ENCODE measurements at regions not wholly inside any gene's neighbourhood (a gene's known extent, or its start where the extent isn't known, plus 50 kb on each side); places are given as distances from the start of the nearest gene placed in this dataset.

GRCh38 chr20:24169256-24169655, 180.7 kb upstream of the GGTLC1 start:
- Histone ChIP-seq H3K9me3 (ENCODE audit: control insufficient read depth in 1 of 2, low read length in 2 of 2) (no peaks in the 10 kb centered on the region), H3K4me3 (ENCODE audit: low read depth in 1 of 2, low read length in 2 of 2) (no peak overlapping the region), H3K36me3 (ENCODE audit: control insufficient read depth in 1 of 2, insufficient read depth in 2 of 2, low read length in 2 of 2) (no peaks in the 10 kb centered on the region), H3K27me3 (ENCODE audit: control insufficient read depth in 1 of 2, insufficient read depth in 2 of 2, low read length in 2 of 2) (no peaks in the 10 kb centered on the region), H3K4me1 (ENCODE audit: control insufficient read depth in 1 of 2, insufficient read depth in 2 of 2, low read length in 2 of 2) (no peaks in the 10 kb centered on the region), H3K9ac (ENCODE audit: low read depth in 1 of 2, low read length in 2 of 2) (no peak overlapping the region), H3K27ac (ENCODE audit: low read depth, low read length) (no peak overlapping the region)

- H3K9ac ChIP-seq (ENCODE audit: low read depth in 1 of 2, low read length in 2 of 2), result no peak overlapping the region
- no peaks in the 10 kb centered on the region for H3K36me3 ChIP-seq (ENCODE audit: control insufficient read depth in 1 of 2, insufficient read depth in 2 of 2, low read length in 2 of 2)
- no peaks in the 10 kb centered on the region for H3K4me1 ChIP-seq (ENCODE audit: control insufficient read depth in 1 of 2, insufficient read depth in 2 of 2, low read length in 2 of 2)
- no peaks in the 10 kb centered on the region for H3K9me3 ChIP-seq (ENCODE audit: control insufficient read depth in 1 of 2, low read length in 2 of 2)
- H3K4me3 ChIP-seq (ENCODE audit: low read depth in 1 of 2, low read length in 2 of 2), result no peak overlapping the region
- H3K27me3 ChIP-seq (ENCODE audit: control insufficient read depth in 1 of 2, insufficient read depth in 2 of 2, low read length in 2 of 2), result no peaks in the 10 kb centered on the region
- H3K27ac ChIP-seq (ENCODE audit: low read depth, low read length), result no peak overlapping the region
Measured at GRCh38 chr20:24166412-24166811, 177.8 kb upstream of the GGTLC1 start.

- Histone ChIP-seq H3K4me3 (ENCODE audit: low read depth in 1 of 2, low read length in 2 of 2) (no peak overlapping the region), H3K36me3 (ENCODE audit: control insufficient read depth in 1 of 2, insufficient read depth in 2 of 2, low read length in 2 of 2) (no peaks in the 10 kb centered on the region), H3K4me1 (ENCODE audit: control insufficient read depth in 1 of 2, insufficient read depth in 2 of 2, low read length in 2 of 2) (no peaks in the 10 kb centered on the region), H3K9me3 (ENCODE audit: control insufficient read depth in 1 of 2, low read length in 2 of 2) (no peaks in the 10 kb centered on the region), H3K27me3 (ENCODE audit: control insufficient read depth in 1 of 2, insufficient read depth in 2 of 2, low read length in 2 of 2) (no peaks in the 10 kb centered on the region), H3K27ac (ENCODE audit: low read depth, low read length) (no peak overlapping the region), H3K9ac (ENCODE audit: low read depth in 1 of 2, low read length in 2 of 2) (no peak overlapping the region)
Measured at GRCh38 chr20:24166123-24166381, 177.5 kb upstream of the GGTLC1 start.

GRCh38 chr20:24165301-24166122, 176.9 kb upstream of the GGTLC1 start:
- no peaks in the 10 kb centered on the region for H3K9me3 ChIP-seq (ENCODE audit: control insufficient read depth in 1 of 2, low read length in 2 of 2)

GRCh38 chr20:24164360-24164759, 175.8 kb upstream of the GGTLC1 start:
- H3K4me1 ChIP-seq (ENCODE audit: control insufficient read depth in 1 of 2, insufficient read depth in 2 of 2, low read length in 2 of 2), result no peaks in the 10 kb centered on the region
- no peaks in the 10 kb centered on the region for H3K27me3 ChIP-seq (ENCODE audit: control insufficient read depth in 1 of 2, insufficient read depth in 2 of 2, low read length in 2 of 2)
- H3K9ac ChIP-seq (ENCODE audit: low read depth in 1 of 2, low read length in 2 of 2), result no peak overlapping the region
- H3K4me3 ChIP-seq (ENCODE audit: low read depth in 1 of 2, low read length in 2 of 2), result no peak overlapping the region
- no peak overlapping the region for H3K27ac ChIP-seq (ENCODE audit: low read depth, low read length)
- no peaks in the 10 kb centered on the region for H3K9me3 ChIP-seq (ENCODE audit: control insufficient read depth in 1 of 2, low read length in 2 of 2)
- H3K36me3 ChIP-seq (ENCODE audit: control insufficient read depth in 1 of 2, insufficient read depth in 2 of 2, low read length in 2 of 2), result no peaks in the 10 kb centered on the region

More at GRCh38 chr20:24165301-24166122, 176.9 kb upstream of the GGTLC1 start:
- H3K4me1 ChIP-seq (ENCODE audit: control insufficient read depth in 1 of 2, insufficient read depth in 2 of 2, low read length in 2 of 2), result no peaks in the 10 kb centered on the region
- no peak overlapping the region for H3K27ac ChIP-seq (ENCODE audit: low read depth, low read length)
- no peak overlapping the region for H3K4me3 ChIP-seq (ENCODE audit: low read depth in 1 of 2, low read length in 2 of 2)
- H3K9ac ChIP-seq (ENCODE audit: low read depth in 1 of 2, low read length in 2 of 2), result no peak overlapping the region
- no peaks in the 10 kb centered on the region for H3K27me3 ChIP-seq (ENCODE audit: control insufficient read depth in 1 of 2, insufficient read depth in 2 of 2, low read length in 2 of 2)
- H3K36me3 ChIP-seq (ENCODE audit: control insufficient read depth in 1 of 2, insufficient read depth in 2 of 2, low read length in 2 of 2), result no peaks in the 10 kb centered on the region

- H3K36me3 ChIP-seq (ENCODE audit: control insufficient read depth in 1 of 2, insufficient read depth in 2 of 2, low read length in 2 of 2), result no peaks in the 10 kb centered on the region
- no peak overlapping the region for H3K9ac ChIP-seq (ENCODE audit: low read depth in 1 of 2, low read length in 2 of 2)
- H3K4me1 ChIP-seq (ENCODE audit: control insufficient read depth in 1 of 2, insufficient read depth in 2 of 2, low read length in 2 of 2), result no peaks in the 10 kb centered on the region
- no peaks in the 10 kb centered on the region for H3K27me3 ChIP-seq (ENCODE audit: control insufficient read depth in 1 of 2, insufficient read depth in 2 of 2, low read length in 2 of 2)
- H3K4me3 ChIP-seq (ENCODE audit: low read depth in 1 of 2, low read length in 2 of 2), result no peak overlapping the region
- H3K27ac ChIP-seq (ENCODE audit: low read depth, low read length), result no peak overlapping the region
- H3K9me3 ChIP-seq (ENCODE audit: control insufficient read depth in 1 of 2, low read length in 2 of 2), result no peaks in the 10 kb centered on the region
Measured at GRCh38 chr20:24163506-24163905, 174.9 kb upstream of the GGTLC1 start.

- Histone ChIP-seq H3K9ac (ENCODE audit: low read depth in 1 of 2, low read length in 2 of 2) (no peak overlapping the region), H3K4me3 (ENCODE audit: low read depth in 1 of 2, low read length in 2 of 2) (no peak overlapping the region), H3K36me3 (ENCODE audit: control insufficient read depth in 1 of 2, insufficient read depth in 2 of 2, low read length in 2 of 2) (no peaks in the 10 kb centered on the region), H3K9me3 (ENCODE audit: control insufficient read depth in 1 of 2, low read length in 2 of 2) (no peaks in the 10 kb centered on the region), H3K27ac (ENCODE audit: low read depth, low read length) (no peak overlapping the region), H3K27me3 (ENCODE audit: control insufficient read depth in 1 of 2, insufficient read depth in 2 of 2, low read length in 2 of 2) (no peaks in the 10 kb centered on the region), H3K4me1 (ENCODE audit: control insufficient read depth in 1 of 2, insufficient read depth in 2 of 2, low read length in 2 of 2) (no peaks in the 10 kb centered on the region)
Measured at GRCh38 chr20:24160563-24161281, 172.1 kb upstream of the GGTLC1 start.

GRCh38 chr20:24158281-24158680, 169.7 kb upstream of the GGTLC1 start:
- no peak overlapping the region for H3K9ac ChIP-seq (ENCODE audit: low read depth in 1 of 2, low read length in 2 of 2)
- no peaks in the 10 kb centered on the region for H3K4me1 ChIP-seq (ENCODE audit: control insufficient read depth in 1 of 2, insufficient read depth in 2 of 2, low read length in 2 of 2)
- H3K27ac ChIP-seq (ENCODE audit: low read depth, low read length), result no peak overlapping the region
- H3K9me3 ChIP-seq (ENCODE audit: control insufficient read depth in 1 of 2, low read length in 2 of 2), result no peaks in the 10 kb centered on the region
- no peaks in the 10 kb centered on the region for H3K36me3 ChIP-seq (ENCODE audit: control insufficient read depth in 1 of 2, insufficient read depth in 2 of 2, low read length in 2 of 2)
- H3K27me3 ChIP-seq (ENCODE audit: control insufficient read depth in 1 of 2, insufficient read depth in 2 of 2, low read length in 2 of 2), result no peaks in the 10 kb centered on the region
- no peak overlapping the region for H3K4me3 ChIP-seq (ENCODE audit: low read depth in 1 of 2, low read length in 2 of 2)

GRCh38 chr20:24157213-24157612, 168.6 kb upstream of the GGTLC1 start:
- no peaks in the 10 kb centered on the region for H3K27me3 ChIP-seq (ENCODE audit: control insufficient read depth in 1 of 2, insufficient read depth in 2 of 2, low read length in 2 of 2)
- H3K9ac ChIP-seq (ENCODE audit: low read depth in 1 of 2, low read length in 2 of 2), result no peak overlapping the region
- H3K36me3 ChIP-seq (ENCODE audit: control insufficient read depth in 1 of 2, insufficient read depth in 2 of 2, low read length in 2 of 2), result no peaks in the 10 kb centered on the region
- H3K4me3 ChIP-seq (ENCODE audit: low read depth in 1 of 2, low read length in 2 of 2), result no peak overlapping the region
- H3K9me3 ChIP-seq (ENCODE audit: control insufficient read depth in 1 of 2, low read length in 2 of 2), result no peaks in the 10 kb centered on the region
- no peaks in the 10 kb centered on the region for H3K4me1 ChIP-seq (ENCODE audit: control insufficient read depth in 1 of 2, insufficient read depth in 2 of 2, low read length in 2 of 2)
- no peak overlapping the region for H3K27ac ChIP-seq (ENCODE audit: low read depth, low read length)

- Histone ChIP-seq H3K36me3 (ENCODE audit: control insufficient read depth in 1 of 2, insufficient read depth in 2 of 2, low read length in 2 of 2) (no peaks in the 10 kb centered on the region), H3K9me3 (ENCODE audit: control insufficient read depth in 1 of 2, low read length in 2 of 2) (no peaks in the 10 kb centered on the region), H3K9ac (ENCODE audit: low read depth in 1 of 2, low read length in 2 of 2) (no peak overlapping the region), H3K27ac (ENCODE audit: low read depth, low read length) (no peak overlapping the region), H3K4me1 (ENCODE audit: control insufficient read depth in 1 of 2, insufficient read depth in 2 of 2, low read length in 2 of 2) (no peaks in the 10 kb centered on the region), H3K27me3 (ENCODE audit: control insufficient read depth in 1 of 2, insufficient read depth in 2 of 2, low read length in 2 of 2) (no peaks in the 10 kb centered on the region), H3K4me3 (ENCODE audit: low read depth in 1 of 2, low read length in 2 of 2) (no peak overlapping the region)
Measured at GRCh38 chr20:24153101-24154040, 164.8 kb upstream of the GGTLC1 start.

Measured in duodenal mucosa (tissue), 2 donors.